HL-60 (cell line): ENCODE measurements at regions not wholly inside any gene's neighbourhood (a gene's known extent, or its start where the extent isn't known, plus 50 kb on each side); places are given as distances from the start of the nearest gene placed in this dataset.

Experiments
- DNase-seq, 2 experiments: peaks; one replicate each; pipeline ENCODE4 v3.0.0-alpha.2; 2010 to 2020; ENCODE audit warnings: low read depth in 1 of 2, low spot score in 1 of 2
- H3K27ac ChIP-seq: fragments of 250-450 bp; sonication (Bioruptor Pico); replicated peaks from 2 replicates; pipeline ENCODE4 v1.5.1; 2020; ENCODE audit warnings: mild to moderate bottlenecking, moderate library complexity
- H3K27me3 ChIP-seq: fragments of 250-450 bp; sonication (Bioruptor Pico); 2 replicates; pipeline ENCODE4 v1.5.1; 2021; ENCODE audit warnings: mild to moderate bottlenecking, moderate library complexity; ENCODE audit not compliant: insufficient read depth, poor library complexity, severe bottlenecking
- H3K4me3 ChIP-seq: replicated peaks from 2 replicates; pipeline ENCODE4 v1.5.1; 2011; ENCODE audit warnings: mild to moderate bottlenecking, control low read depth, low read length; ENCODE audit not compliant: insufficient read depth
- CTCF ChIP-seq: IDR thresholded peaks from one replicate; pipeline ENCODE4 v1.5.1; 2011; ENCODE audit warnings: low read length, control low read depth, inconsistent platforms; ENCODE audit not compliant: insufficient read depth
- GABPA ChIP-seq: IDR thresholded peaks from 2 replicates; pipeline ENCODE4 v1.6.1; 2012; ENCODE audit warnings: low read depth
- POLR2AphosphoS5 ChIP-seq: IDR thresholded peaks from 2 replicates; pipeline ENCODE4 v1.6.1; 2012; ENCODE audit warnings: low read depth
- REST ChIP-seq: IDR thresholded peaks from 2 replicates; pipeline ENCODE4 v1.6.1; 2012; ENCODE audit warnings: low read depth; ENCODE audit not compliant: insufficient replicate concordance
- SPI1 ChIP-seq: IDR thresholded peaks from 2 replicates; pipeline ENCODE4 v1.6.1; 2012; ENCODE audit warnings: low read depth, mild to moderate bottlenecking, borderline replicate concordance

- H3K27ac ChIP-seq, result no peak overlapping the region
- no peak for DNase-seq
- H3K27me3 ChIP-seq, result no peaks in the 10 kb centered on the region
- TF ChIP-seq POLR2AphosphoS5 (no peak), CTCF (no peak), SPI1 (no peak), REST (no peak), GABPA (no peak)
- no peak overlapping the region for H3K4me3 ChIP-seq
Measured at GRCh38 chr13:61136093-61136492, 279.6 kb downstream of the PCDH20 start.

GRCh38 chr13:61135583-61135982 is 280.1 kb downstream of the PCDH20 start:
- Histone ChIP-seq H3K27ac (no peak overlapping the region), H3K27me3 (no peaks in the 10 kb centered on the region), H3K4me3 (no peak overlapping the region)
- no peak for DNase-seq
- TF ChIP-seq REST (no peak), POLR2AphosphoS5 (no peak), CTCF (no peak), SPI1 (no peak), GABPA (no peak)

- TF ChIP-seq GABPA, result no peak
- TF ChIP-seq REST, result no peak
- no peak for TF ChIP-seq CTCF
- TF ChIP-seq SPI1, result no peak
- TF ChIP-seq POLR2AphosphoS5, result no peak
- no peak for DNase-seq
- no peak overlapping the region for H3K27ac ChIP-seq
Measured at GRCh38 chr13:61128850-61129645, 286.6 kb downstream of the PCDH20 start.

More at GRCh38 chr13:61128850-61129645, 286.6 kb downstream of the PCDH20 start:
- Histone ChIP-seq H3K4me3 (no peak overlapping the region), H3K27me3 (peaks cover 2% of the 10 kb centered on the region)
